ENCODE measurements at regions not wholly inside any gene's neighbourhood (a gene's known extent, or its start where the extent isn't known, plus 50 kb on each side); places are given as distances from the start of the nearest gene placed in this dataset.
"Not testable (repeated sequence)": the region's sequence is repeated elsewhere in the genome, so short reads cannot be mapped to it uniquely, and the experiment has no call there.

DNA sequence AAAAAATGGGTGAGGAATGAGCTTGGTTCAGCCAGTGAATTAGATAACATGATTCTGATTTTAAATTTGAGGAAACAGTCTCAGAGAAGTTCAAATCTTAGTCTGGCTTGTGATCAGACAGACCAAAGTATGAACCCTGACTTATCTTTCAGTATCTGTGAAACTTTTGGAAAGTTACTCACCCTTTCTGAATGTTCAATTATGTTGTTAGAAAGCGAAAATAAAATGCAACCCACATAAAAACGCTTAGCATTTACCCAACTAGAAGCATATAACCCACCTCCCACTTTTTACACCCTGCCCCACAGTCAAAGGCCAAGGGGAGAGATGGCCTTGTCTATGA lies 319.7 kb downstream of the SPATA31A1 start:
- DNase-seq, result not testable (repeated sequence)

DNA sequence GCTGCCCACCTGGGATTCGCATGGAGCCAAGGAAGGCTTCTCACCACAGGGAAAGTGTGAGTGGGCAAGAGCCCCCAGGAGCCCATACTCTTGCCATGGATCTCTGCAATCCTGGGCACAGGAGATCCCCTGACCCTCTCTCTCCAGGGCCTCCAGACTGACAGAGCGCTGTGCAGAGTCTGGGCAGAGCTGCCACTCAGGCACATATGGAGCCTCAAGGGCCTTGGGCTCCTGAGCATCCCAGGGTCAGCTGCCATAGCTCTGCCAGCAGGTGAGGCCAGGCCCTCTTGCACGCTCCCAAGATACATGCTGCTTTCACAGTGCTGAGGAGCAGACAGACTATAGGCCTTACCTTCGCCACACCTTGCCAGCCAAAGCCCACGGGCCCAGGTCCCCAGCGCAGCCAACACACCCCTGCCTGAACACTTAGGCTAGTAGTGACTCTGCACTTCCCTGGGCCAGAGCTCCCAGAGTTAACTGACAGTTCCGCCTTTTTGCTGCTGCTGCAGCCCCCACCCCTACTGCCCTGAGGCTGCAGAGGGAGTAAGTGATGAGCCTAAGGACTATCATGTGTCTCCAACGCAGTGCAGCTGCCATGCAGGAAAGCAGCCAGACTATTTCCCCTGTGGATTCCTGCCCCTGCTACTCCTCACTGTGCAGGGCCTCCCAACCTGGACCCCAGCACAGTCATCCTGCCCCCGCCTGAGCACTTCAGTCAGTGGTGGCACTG lies 323.2 kb downstream of the SPATA31A1 start:
- DNase-seq, result not testable (repeated sequence)

DNA sequence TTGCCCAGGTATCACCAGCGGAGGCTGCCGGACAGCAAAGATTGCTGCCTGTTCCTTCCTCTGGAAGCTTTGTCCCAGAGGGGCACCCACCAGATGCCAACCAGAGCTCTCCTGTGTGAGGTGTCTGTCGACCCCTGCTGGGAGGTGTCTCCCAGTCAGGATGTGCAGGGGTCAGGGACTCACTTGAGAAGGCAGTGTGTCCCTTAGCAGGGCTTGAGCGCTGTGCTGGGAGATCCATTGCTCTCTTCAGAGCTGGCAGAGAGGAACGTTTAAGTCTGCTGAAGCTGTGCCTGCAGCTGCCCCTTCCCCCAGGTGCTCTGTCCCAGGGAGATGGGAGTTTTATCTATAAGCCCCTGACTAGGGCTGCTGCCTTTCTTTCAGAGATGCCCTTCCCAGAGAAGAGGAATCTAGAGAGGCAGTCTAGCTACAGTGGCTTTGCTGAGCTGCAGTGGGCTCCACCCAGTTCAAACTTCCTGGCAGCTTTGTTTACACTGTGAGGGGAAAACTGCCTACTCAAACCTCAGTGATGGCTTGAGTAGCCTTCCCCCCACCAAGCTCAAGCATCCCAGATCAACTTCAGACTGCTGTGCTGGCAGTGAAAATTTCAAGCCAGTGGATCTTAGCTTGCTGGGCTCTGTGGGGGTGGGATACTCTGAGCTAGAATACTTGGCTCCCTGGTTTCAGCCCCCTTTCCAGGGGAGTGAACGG lies 325.4 kb downstream of the SPATA31A1 start:
- DNase-seq, result not testable (repeated sequence)

DNA sequence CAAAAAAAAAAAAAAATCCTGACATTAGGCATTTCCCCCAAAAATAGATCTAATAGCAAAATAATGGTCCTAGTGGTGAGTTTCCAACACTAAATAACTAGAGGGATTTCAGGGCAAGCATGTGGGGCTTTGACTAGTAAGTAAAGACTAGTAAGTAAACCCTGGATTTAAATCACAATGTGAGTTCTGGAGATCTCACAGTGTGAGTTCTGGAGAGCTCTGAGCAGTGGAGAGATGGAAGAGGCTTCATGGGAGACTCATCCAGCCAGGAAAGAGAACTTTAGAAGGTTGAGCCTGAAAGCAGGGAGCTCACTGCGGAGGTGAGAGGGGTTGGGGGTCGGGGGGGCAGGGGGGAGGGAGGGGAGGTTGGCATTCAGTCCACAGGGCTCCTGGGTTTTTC lies 373.4 kb downstream of the SPATA31A1 start:
- not testable (repeated sequence) for DNase-seq

DNA sequence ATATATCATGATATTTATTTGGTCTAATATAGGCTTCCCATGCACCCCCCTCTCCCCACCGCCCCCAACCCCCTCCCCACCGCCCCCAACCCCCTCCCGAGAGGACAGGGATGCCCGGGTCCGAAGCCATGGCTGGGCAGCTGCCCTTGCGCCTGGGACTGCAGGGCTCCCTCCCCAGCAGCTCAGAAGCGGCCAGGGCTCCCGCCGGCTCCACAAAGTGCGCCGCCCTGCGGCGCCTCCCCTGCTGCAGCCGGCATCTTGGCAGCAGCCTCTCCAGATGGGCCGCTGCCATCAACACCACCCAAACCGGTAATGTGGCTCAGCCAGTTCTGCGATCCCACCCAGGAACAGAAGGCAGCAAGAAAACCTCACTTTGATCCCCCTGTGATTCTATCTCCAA lies 389.4 kb downstream of the SPATA31A1 start:
- not testable (repeated sequence) for DNase-seq

DNA sequence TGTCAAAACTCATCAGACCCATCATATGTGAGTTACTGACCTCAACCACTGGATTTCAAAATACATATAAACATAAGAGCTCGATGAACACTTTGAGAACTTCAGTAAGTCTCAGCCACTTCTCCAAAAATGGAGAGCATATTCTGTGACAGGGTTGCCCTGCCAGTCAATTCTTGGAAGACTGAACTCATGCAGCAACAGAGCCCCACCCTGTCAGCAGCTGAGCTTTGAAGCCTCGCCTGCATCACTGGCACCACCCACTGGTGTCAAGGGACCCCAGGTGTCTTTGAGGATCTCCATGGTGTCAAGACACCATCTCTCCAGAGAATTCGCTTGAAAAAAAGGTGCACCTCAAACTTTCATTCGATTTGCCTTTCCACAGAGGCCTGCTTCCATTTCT lies 420.1 kb downstream of the SPATA31A1 start:
- DNase-seq, result not testable (repeated sequence)

DNA sequence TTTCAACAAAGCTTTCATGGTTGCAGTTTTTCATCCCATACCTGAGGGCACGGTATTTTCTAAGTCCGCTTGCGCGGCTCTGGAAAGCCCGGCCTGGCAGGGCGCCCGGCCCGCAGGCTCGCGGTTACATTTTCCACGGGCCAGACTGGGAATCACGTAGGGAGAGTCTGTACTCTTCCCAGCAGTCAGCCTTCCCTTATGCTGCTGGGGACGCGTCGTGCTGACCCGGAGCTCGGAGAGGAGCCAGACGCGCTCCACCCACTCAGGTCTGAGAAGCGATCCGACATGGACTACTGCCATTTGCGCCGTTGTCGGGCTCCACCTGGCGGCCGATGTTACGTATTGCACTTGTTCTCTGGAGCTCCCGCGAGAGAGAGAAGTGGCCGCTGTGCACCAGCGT lies 435.9 kb downstream of the SPATA31A1 start:
- DNase-seq, result not testable (repeated sequence)

DNA sequence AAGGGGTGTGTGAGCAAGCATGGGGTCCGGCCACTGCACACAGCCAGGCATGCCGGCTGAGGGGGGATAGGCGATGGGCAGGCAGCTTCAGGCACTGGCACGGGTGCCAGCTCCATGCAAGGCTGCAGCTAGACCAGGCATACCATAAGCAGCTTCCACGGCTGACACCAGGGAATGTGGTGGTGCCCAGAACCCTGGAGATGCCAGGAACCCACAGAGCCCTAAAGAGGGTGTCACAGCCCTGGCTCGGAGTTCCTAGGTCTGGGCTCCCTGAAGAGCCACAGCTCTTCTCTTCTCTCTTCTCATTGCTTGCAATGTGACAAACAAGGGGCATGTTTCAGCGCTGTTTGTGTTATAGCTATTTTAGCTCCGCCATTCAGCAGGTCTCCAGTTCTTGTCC lies 442.5 kb downstream of the SPATA31A1 start:
- DNase-seq, result not testable (repeated sequence)

DNA sequence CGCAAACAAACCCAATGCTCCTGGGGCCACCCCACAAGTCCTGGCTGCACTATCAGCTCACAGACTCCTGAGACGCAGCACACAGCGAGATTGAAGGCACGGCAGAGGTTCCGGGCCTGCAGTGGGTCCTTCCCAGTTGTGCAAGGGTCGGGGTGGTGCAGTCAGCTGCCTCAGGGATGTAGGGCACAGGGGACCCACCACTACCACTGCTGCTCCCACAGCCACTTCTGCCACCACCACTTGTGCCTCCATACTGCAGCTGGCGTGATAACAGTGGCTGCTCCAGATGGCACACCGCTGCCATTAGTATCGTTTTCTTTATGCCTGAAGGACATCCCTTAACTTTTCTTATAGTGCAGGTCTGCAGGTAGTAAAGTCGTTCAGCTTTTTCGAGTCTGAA lies 443.8 kb downstream of the SPATA31A1 start:
- DNase-seq, result not testable (repeated sequence)

DNA sequence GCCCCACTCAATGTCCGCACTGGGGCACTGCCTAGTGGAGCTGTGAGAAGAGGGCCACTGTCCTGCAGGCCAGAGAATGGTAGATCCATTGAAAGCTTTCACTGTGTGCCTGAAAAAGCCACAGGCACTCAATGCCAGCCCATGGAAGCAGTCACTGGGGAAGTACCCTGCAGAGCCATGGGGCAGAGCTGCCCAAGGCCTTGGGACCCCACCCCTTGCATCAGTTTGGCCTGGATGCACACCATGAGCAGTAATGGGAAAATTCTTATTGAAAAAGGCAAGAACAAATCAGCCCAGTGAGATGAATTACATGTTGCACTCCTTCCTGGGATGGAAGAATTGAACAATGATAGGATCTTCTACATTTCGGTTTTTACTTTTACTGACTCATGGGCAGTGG lies 447.1 kb downstream of the SPATA31A1 start:
- not testable (repeated sequence) for DNase-seq

DNA sequence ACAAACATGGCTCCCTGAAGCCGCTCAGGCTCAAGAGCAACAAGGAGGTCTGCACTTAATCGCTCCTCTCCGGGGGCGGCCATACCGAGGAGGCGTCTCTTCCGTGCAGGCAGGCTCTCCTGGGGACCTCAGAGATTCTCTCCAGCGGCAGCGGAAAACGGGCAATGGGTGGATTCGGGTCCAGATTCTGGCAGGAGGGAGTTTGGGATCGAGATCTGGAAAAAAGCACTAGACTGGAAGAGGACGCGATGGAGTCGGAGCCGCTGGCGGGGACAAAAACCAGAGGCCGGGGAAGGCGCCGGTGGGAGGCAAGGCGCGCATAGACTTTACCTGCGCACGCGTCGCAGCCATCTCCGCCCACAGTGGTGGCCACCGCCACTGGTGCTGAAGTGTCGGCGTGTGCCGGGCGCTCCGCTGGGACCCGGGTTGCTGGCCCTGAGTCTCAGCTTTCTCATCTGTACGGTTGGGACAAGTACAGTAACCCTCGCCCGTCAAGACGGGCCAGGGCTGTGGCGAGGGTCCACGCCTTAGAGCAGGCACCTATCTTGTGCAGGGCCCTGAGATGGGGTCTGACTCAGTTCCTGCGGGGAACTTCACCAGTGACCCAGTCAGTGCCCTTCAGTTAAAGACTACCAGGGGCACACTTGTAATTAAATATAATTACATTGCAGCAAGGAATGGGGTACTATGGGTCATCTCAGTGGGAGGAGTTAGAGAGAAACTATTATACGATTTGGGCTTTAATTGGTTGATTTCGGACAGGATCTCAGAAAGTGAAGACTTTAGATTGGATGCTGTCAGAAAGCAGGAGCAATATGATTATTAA lies 454.1 kb downstream of the SPATA31A1 start:
- DNase-seq, result not testable (repeated sequence)

DNA sequence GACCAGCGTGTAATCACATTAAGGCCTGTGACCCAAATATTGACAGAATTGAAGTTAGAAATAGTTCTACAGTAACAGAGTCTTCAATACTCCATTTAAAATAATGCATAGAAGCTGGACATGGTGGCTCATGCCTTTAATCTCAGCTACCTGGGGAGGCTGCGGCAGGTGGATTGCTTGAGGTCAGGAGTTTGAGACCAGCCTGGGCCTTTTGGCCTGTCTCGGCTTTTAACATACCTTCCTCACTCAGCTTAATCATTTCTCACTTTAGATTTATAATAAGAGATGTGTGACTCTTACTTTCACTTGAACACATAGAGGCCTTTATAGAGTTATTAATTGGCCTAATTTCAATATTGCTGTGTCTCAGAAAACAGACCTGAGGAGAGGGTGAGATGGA lies 454.9 kb downstream of the SPATA31A1 start:
- not testable (repeated sequence) for DNase-seq

DNA sequence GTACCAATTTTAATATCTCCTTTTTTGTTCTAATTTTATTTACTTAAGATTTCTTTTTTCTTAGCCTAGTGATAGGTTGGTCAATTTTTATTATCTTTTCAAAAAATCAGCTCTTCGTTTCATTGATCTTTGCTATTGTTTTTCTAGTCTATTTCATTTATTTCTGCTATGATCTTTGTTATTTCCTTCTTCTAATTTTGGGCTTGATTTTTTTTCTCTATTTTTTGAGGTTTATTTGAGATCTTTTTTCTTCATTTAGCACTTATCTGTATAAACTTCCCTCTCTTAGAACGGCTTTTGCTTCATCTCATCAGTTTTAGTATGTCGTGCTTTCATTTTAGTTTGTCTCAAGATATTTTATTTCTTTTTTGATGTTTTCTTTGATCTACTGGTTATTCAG lies 456.1 kb downstream of the SPATA31A1 start:
- DNase-seq, result not testable (repeated sequence)

DNA sequence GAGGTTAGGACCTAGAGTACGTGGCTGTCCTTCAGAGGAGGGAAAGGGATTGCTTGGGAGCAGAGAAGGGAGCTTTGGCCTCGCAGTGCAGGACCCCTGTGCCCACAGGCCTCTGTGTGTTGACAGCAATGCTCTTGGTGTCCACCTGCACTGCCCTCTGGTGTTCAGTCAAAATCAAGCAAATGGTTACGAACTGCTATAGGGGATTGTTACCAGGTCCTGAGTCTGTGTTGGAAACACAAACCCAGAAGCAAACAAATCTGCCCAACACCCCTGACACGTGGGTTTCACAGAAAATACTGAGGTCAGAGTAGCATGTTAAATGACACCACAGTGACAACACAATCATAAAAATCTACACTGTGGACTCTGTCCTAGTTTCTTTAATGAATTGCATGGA lies 473.0 kb downstream of the SPATA31A1 start:
- not testable (repeated sequence) for DNase-seq

All from NCI-H510A treated with DMSO at 0.1 percent for 48 hours (cell line).